DMS53 (cell line): ENCODE measurements at regions not wholly inside any gene's neighbourhood (a gene's known extent, or its start where the extent isn't known, plus 50 kb on each side); places are given as distances from the start of the nearest gene placed in this dataset.

Experiments used
- DNase-seq: peaks from one replicate; lab custom pipeline; 2025; lab: John Stamatoyannopoulos, UW

DNA sequence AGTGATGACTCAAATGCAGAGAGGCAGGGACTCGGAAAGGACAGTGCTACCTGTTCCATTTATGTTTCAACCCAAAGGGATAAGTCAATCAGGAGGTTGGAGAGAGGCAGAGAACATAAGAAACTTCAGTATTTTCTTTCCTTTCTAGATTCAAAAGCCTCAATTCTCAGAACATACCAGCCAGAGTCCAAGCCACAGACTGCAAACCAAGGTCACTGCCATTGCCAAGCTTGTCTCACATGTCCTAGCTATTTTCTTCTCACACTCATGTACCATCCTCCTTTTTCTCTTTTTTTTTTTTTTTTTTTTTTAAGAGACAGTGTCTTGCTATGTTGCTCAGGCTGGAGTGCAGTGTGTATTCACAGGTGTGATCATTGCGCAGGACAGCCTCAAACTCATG lies 111.7 kb upstream of the AKIP1 start:
- no peak for DNase-seq

- no peak for DNase-seq
Observed at GRCh38 chr11:8800520-8801110, 110.4 kb upstream of the AKIP1 start.

DNA sequence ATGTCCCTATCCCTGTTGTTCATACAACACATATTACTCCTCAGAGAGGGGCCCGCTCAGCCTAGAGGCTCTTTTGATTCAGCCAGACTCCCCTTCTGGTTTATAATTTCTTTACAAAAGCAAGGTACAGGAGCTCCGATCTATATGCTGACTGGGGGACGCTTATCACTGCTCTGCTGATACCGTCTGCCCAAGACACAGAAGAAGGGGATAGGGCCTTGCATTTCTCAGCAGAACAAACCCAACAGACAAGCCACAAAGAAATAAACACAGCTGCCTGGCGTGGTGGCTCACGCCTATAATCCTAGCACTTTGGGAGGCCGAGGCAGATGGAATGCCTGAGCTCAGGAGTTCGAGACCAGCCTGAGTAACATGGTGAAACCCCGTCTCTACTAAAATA lies 109.9 kb upstream of the AKIP1 start:
- no peak for DNase-seq

GRCh38 chr11:8802251-8802650 lies 108.7 kb upstream of the AKIP1 start:
- DNase-seq: no peak

DNA sequence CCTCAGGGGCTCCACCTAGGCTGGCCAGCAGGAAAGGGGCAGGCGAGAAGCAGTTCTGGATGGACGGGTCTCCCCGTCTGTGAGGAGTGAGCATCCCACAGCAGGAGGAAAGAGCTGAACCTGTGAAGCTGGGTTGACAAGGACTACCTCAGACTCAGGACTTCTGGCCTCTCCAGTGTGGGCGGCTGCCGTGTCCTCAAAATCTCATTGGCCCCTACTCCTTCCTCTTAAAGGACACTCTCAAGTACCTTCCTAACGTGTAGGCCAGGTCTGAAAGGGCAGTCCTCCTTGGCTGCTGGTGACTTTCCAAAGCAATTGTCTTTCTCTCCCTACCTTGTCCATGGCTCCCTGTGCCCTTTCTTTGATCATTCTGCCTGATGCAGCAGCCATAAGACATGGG lies 107.0 kb upstream of the AKIP1 start:
- DNase-seq: no peak

- no peak for DNase-seq
Observed at GRCh38 chr11:8805296-8805695, 105.7 kb upstream of the AKIP1 start.

DNA sequence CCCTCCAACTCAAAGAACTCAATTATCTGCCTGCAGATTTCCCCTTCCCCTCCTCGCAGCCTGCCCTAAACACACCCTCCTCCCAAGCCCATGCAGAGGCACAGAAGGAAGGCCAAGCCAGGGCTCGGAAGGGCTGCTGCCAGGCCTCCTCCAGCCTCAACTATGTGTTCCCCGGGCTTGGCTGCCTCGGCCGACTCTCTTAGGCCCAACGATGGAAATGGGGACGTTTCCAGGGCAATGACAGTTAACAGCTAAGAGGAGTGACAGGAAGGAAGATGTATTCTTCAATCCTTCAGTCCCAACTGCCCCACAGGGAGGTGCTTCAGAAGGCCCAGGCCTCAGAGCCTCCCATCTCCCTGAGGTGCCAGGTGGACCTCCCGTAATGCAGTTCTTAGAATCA lies 104.0 kb upstream of the AKIP1 start:
- DNase-seq: no peak

DNA sequence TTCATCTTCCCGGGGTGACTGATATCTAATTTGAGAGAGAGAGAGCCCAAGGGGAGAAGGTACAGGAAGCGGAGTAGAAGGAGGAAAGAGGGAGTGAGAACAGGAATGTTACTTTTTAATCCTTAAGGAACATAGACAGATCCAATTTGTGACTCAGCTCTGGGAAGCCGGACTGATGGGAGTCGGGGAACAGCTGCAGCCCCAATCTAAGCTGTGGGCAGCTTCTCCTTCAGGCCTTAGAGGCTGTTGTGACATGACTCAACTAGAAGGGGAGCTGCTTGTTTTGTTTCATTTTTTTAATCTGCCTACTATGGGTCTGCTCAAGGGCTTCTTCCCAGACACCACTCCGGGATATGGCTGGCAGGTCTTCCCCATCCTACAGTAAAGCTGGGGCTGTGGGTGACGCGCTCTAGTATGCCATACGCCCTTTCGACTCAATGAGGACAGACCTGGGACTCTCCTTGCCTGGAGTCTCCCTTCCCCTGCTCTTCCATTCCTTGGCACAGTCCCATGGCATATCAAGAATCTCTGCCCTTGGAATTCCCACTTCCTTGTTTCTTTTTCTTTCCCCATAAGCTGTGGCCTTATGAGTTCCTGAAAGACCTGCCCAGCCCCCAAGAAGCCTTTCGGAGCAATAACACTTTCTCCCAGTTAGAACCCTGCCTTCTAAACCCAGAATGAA lies 103.3 kb upstream of the AKIP1 start:
- DNase-seq: no peak

GRCh38 chr11:8808226-8808585 lies 102.8 kb upstream of the AKIP1 start:
- DNase-seq: no peak

DNA sequence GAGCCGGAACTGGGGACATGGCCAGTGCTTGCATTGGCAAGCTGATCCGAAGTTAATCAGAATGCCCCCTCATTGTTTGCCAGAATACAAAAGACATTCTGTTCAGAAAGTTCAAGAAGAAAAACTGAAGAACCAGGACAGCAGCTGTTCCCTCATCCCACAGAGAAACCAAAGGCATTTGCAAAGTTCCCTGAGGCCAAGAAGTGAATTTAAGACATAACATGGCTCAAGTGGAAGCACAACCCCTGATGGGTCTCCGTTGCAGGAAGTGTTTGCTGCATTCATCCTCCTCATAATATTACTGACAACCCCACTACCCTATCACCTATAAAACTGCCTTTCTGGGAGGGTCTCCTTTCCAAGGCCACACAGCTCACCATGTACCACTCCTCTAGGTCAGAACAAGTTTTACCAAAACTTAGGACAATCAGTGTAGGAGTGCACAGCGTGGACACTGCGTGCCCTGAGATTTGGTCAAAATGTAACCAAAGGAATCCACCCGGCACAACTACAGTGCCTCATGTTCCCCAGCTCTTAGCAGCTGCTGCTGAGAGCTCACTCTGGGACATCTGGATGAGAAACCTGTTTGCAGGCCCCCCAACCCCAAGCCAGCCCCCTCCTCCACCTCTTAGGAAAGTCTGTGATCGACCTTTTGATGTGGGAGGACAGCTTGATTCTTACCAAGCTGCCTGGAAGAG lies 101.6 kb upstream of the AKIP1 start:
- no peak for DNase-seq

DNA sequence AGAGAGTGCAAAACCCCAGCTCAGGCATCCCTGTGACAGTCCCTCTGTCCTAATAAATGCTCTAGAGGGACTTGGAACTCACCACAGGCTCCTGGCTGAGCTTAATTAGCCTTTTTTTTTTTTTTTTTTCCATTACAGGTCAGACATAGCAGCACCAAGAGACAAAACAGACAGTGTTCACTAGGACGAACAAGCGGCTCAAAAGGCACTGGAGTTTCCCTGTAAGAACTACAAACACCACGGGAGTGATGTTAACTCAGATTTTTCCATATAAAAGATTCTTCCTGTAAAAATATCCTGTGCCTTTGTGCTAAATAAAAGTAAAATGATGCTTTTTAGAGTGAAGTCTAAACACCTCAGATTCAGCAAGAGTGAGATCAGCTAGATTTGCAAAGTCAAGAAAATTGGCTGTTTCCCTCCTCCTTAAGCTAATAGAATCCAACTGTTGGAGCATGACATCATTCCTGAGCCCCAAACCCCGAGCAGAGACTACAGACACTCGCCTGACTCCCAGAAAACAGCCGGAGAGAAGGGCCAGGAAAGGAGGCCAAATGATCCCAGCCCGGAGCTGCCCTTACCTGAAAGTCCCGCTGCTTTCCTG lies 101.0 kb upstream of the AKIP1 start:
- peak; percentile 39 for DNase-seq

GRCh38 chr11:8810540-8811301 lies 100.3 kb upstream of the AKIP1 start:
- DNase-seq: peak; percentile 93

DNA sequence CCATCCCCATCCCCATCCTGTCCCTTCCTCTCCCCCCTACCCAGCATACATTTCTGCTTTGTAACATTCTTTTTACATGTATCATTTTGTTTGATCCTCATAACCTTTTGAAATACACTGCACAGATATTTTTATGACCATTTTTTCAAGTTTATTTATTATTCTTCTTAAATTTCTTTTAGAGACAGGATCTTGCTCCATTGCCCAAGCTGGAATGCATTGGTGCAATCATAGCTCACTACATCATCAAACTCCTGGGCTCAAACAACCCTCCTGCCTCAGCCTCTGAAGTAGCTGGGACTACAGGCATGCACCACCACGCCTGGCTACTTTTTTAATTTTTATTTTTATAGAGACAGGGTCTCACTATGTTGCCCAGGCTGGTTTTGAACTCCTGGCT lies 99.4 kb upstream of the AKIP1 start:
- no peak for DNase-seq

GRCh38 chr11:8812438-8812837 lies 98.6 kb upstream of the AKIP1 start:
- DNase-seq: peak; percentile 17

DNA sequence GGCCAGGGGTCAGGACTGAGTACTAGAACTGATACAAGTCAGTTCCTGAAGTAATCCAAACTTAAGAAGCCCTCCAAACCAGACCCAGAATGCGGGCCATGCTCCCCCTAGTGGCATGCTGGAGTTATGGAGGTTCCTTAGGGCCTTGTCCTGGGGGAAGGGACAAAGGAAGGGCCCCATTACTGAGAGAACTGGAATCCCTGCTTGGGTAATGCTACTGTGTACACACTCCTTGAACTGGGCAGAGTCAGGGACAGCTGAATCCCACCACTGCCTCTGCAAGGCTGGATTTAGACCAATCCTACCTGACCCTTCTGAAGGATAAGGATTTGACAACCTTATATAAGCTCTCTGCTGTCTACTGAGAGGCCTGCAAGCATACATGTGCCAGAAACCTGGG lies 97.3 kb upstream of the AKIP1 start:
- DNase-seq: peak; percentile 83

DNA sequence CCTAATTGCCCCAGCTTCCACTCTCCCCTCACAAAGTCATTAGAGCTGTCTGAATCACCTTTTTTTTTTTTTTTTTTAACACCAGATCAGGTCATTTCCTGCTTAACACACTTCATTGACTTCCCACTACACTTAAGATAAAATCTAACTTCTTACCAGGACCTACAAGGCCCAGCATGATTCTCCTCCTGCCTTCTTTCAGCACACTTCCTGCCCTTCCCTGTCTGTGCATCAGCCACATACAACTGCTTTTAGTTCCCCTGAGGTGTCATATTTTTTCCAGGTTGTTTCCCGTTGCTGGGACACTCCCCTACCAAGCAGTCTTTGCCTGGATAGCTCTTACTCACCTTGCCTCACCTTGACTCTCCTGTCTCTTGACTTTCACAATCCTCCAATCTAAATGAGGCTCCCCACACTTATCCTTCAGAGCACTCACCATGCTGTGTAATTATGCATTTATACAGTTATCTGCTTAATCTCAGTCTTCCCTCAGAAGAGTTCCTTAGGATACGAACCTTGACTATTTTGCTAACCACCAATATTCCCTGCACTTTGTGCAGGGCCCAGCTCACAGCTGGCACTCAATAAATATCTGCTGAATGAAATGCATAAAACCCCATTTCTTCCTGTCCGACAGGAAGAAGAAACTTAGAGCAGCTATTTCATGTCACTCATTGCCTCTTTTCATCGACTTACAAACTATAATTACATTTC lies 96.6 kb upstream of the AKIP1 start:
- DNase-seq: peak; percentile 43

- no peak for DNase-seq
Observed at GRCh38 chr11:8814923-8815240, 96.1 kb upstream of the AKIP1 start.

- no peak for DNase-seq
Observed at GRCh38 chr11:8818421-8818820, 92.6 kb upstream of the AKIP1 start.

GRCh38 chr11:8820401-8820800 lies 90.6 kb upstream of the AKIP1 start:
- no peak for DNase-seq

DNA sequence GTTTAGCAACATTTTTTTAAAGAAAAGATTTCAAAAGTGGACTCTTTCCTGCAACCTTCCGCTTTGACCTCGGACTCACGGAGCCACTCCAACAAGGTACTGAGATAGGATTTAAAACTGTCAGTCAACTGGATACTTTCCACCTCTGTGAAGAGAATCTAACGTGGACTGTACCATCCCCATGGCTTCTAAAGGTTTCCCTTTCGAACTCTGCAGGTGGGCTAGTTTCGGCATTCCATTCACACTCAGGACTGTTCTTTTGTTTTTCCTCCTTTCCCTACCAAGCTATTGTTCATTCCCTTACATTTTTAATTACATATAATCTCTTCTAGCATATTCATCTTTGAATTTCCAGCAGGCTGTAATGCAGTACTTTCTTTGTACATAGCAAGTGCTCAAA lies 88.5 kb upstream of the AKIP1 start:
- DNase-seq: no peak

DNA sequence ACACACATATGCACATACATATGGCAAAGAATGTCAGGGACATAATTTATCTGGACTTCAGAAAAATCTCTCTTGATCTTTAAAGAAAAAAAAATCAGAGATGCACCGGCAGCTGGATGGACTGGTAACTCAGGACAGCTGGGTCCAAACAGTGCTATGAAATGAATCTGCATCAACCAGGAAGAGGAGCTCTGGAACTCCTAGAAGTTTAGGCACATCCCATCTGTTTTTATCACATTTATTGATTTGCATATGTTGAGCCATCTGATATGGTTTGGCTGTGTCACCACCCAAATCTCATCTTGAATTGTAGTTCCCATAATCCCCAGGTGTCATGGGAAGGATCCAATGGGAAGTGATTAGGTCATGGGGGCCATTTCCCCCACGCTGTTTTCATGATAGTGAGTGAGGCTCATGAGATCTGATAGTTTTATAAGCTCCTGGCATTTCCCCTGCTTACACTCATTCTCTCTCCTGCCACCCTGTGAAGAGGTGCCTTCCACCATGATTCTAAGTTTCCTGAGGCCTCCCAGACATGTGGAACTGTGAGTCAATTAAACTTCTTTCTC lies 87.7 kb upstream of the AKIP1 start:
- no peak for DNase-seq
